ENCODE measurements at regions not wholly inside any gene's neighbourhood (a gene's known extent, or its start where the extent isn't known, plus 50 kb on each side); places are given as distances from the start of the nearest gene placed in this dataset.

GRCh38 chr12:25323581-25323982 lies 72.9 kb upstream of the KRAS start:
- Histone ChIP-seq H3K27me3 (replicated peaks; ENCODE audit: control insufficient read depth, insufficient read depth, low read length) (no peaks in the 10 kb centered on the region), H3K36me3 (ENCODE audit: control insufficient read depth, insufficient read depth, low read length) (no peaks in the 10 kb centered on the region), H3K4me3 (replicated peaks; ENCODE audit: low read depth, low read length) (no peak overlapping the region)
- TF ChIP-seq, protein P1, sequence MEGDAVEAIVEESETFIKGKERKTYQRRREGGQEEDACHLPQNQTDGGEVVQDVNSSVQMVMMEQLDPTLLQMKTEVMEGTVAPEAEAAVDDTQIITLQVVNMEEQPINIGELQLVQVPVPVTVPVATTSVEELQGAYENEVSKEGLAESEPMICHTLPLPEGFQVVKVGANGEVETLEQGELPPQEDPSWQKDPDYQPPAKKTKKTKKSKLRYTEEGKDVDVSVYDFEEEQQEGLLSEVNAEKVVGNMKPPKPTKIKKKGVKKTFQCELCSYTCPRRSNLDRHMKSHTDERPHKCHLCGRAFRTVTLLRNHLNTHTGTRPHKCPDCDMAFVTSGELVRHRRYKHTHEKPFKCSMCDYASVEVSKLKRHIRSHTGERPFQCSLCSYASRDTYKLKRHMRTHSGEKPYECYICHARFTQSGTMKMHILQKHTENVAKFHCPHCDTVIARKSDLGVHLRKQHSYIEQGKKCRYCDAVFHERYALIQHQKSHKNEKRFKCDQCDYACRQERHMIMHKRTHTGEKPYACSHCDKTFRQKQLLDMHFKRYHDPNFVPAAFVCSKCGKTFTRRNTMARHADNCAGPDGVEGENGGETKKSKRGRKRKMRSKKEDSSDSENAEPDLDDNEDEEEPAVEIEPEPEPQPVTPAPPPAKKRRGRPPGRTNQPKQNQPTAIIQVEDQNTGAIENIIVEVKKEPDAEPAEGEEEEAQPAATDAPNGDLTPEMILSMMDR (IDR thresholded peaks at IDR 0.05; ENCODE audit: insufficient read depth, low read length, poor library complexity, severe bottlenecking) = no peak
- DNase-seq (ENCODE audit: extremely low read depth, insufficient read length) = no peak

DNA sequence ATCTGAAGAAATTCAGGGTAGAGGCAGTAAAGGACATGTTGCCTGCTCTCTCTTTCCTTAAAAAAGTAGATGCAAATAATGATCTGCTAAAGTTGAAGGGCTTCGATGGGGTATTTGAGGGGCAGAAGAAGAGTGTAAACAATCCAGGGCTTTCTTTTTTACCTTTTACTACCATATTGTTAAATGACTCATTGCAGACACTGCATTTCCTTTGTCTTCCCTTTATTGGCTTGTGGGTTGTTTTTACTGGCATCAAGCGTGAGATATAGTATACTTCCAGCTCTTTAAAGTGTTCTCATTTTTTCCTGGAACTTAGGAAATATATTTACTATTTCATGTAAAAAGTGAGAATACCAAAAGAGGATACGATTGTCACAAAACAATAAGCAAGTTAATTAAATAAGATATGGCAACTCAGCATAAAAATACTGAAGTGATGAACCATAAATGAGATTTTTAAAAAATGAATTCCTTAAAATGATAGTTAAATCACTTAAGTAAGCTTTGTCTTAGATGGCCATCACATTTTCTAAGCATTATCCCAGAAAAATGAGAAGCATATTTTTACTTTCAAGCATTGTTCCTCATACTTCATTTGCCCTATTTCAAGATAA lies 72.3 kb upstream of the KRAS start:
- Histone ChIP-seq H3K27me3 (replicated peaks; ENCODE audit: control insufficient read depth, insufficient read depth, low read length) (no peaks in the 10 kb centered on the region), H3K4me3 (replicated peaks; ENCODE audit: low read depth, low read length) (no peak overlapping the region), H3K36me3 (ENCODE audit: control insufficient read depth, insufficient read depth, low read length) (no peaks in the 10 kb centered on the region)
- DNase-seq (ENCODE audit: extremely low read depth, insufficient read length) = no peak
- TF ChIP-seq, protein P1 (IDR thresholded peaks at IDR 0.05; ENCODE audit: insufficient read depth, low read length, poor library complexity, severe bottlenecking) = no peak

DNA sequence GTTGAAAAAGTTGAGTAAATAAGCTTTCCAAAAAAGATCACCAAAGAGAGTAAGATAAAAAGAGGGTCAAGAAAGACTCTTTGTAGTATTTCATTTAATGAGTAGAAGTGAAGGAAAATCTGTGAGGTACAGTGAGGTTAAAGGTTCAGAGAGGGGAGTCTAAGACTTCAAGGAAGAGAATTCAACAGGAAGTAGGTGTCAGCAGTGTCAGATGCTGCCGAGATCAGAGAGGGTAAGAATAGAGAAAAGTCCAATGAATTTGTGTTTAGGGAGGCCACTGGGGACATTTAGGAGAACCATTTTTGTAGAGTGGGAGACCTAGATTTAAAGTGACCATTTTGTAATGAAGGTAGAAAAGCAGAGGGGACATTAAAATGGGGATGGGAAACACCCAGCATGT lies 71.6 kb upstream of the KRAS start:
- H3K4me3 ChIP-seq (replicated peaks; ENCODE audit: low read depth, low read length) = no peak overlapping the region
- DNase-seq (ENCODE audit: extremely low read depth, insufficient read length) = no peak
- H3K36me3 ChIP-seq (ENCODE audit: control insufficient read depth, insufficient read depth, low read length) = no peaks in the 10 kb centered on the region
- TF ChIP-seq, protein P1 (IDR thresholded peaks at IDR 0.05; ENCODE audit: insufficient read depth, low read length, poor library complexity, severe bottlenecking) = no peak
- no peaks in the 10 kb centered on the region for H3K27me3 ChIP-seq (replicated peaks; ENCODE audit: control insufficient read depth, insufficient read depth, low read length)

DNA sequence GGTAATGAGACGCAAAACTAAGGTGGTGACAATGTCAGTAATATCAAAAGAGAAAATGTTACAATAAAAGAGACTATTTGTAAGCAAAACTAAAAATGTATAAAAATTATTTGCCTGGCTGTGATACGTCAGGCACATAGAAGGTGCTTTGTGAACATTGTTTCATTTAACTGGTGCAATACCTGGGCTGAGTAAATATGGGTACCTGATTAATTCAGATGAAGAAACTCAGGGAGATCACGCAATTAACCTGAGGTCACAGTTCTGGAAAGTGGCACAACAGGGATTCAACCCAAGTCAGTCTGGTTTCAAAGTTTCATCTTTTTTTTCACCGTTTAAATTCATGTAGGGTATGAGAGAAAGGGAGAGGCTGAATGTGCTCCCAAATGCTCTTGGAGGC lies 71.0 kb upstream of the KRAS start:
- Histone ChIP-seq H3K4me3 (replicated peaks; ENCODE audit: low read depth, low read length) (no peak overlapping the region), H3K36me3 (ENCODE audit: control insufficient read depth, insufficient read depth, low read length) (no peaks in the 10 kb centered on the region), H3K27me3 (replicated peaks; ENCODE audit: control insufficient read depth, insufficient read depth, low read length) (no peaks in the 10 kb centered on the region)
- DNase-seq (ENCODE audit: extremely low read depth, insufficient read length) = no peak
- TF ChIP-seq, protein P1 (IDR thresholded peaks at IDR 0.05; ENCODE audit: insufficient read depth, low read length, poor library complexity, severe bottlenecking) = no peak

DNA sequence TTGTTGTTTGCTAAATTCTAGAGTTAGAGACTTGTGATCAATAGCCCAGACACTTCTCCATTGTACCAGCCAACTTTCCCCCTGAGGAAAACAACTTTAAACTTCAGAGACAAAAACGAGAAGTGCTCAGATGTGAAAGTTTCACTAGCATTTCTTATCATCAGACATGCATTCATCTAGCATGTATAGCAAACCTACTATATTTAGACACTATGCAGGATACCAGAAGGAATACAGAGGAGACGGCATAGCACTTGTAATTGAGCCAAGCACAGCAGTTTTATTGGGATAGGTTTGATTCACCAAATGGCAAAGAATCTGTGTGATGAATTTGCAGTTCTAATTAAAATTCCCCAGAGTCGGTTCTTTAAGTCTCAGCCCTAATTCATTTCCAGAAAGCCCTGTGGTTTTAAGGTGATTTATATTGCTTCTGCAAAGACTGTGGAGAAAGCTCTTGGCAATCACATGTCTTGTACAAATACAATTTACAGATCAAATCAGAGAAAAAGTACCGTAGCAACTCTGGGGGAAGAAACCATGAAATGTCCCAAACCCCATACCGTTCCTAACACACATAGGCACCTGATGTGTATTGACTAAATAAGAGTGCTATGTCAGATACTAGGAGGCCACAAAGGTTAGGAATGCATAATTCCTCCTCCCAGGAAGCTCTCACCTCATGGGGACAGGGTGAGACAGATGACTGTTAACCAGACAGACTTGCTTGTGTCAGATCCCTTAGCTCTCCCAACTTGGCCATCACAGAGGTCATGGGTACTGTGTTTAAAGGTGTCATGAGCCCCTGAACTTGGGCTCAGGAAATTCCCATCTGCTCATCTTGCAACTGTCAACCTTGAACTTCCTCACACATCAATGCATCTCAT lies 69.6 kb upstream of the KRAS start:
- H3K4me3 ChIP-seq (replicated peaks; ENCODE audit: low read depth, low read length) = no peak overlapping the region
- H3K27me3 ChIP-seq (replicated peaks; ENCODE audit: control insufficient read depth, insufficient read depth, low read length) = no peaks in the 10 kb centered on the region
- peak; percentile 50 for DNase-seq (ENCODE audit: extremely low read depth, insufficient read length)
- no peaks in the 10 kb centered on the region for H3K36me3 ChIP-seq (ENCODE audit: control insufficient read depth, insufficient read depth, low read length)
- TF ChIP-seq, protein P1 (IDR thresholded peaks at IDR 0.05; ENCODE audit: insufficient read depth, low read length, poor library complexity, severe bottlenecking) = no peak
